LNCAP (cell line): ENCODE measurements at regions not wholly inside any gene's neighbourhood (a gene's known extent, or its start where the extent isn't known, plus 50 kb on each side); places are given as distances from the start of the nearest gene placed in this dataset.
A peak's percentile ranks its signal among the peaks of the same experiment; 100 is the strongest.

Source experiments
- CTCF ChIP-seq: fragments of 450-650 bp; IDR thresholded peaks from 2 replicates; pipeline ENCODE4 v1.5.1; 2017; ENCODE audit warnings: mild to moderate bottlenecking

- TF ChIP-seq CTCF, result no peak
Measured at GRCh38 chr12:60468546-60468945, 872.7 kb downstream of the SLC16A7 start.

DNA sequence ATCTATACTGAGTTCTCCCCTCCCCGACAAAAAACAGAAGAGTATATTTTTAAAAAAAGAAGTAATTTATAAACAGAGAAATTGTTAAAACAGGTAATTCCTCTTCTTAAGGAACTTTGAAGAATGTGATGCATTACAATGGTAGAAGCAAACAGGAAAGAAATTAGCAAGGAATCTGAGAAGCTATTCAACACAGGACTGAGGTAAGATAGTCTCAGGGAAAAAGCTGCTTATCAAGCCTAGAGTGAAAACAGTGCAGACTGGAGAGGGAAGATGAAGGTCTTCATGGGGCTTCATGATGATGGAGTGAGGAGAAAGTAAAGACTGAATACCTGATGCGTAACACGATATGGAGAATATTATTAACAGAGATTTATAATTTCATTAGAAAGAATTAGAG, 880.0 kb downstream of the SLC16A7 start:
- no peak for TF ChIP-seq CTCF

- no peak for TF ChIP-seq CTCF
Measured at GRCh38 chr12:60487284-60487683, 891.5 kb downstream of the SLC16A7 start.

DNA sequence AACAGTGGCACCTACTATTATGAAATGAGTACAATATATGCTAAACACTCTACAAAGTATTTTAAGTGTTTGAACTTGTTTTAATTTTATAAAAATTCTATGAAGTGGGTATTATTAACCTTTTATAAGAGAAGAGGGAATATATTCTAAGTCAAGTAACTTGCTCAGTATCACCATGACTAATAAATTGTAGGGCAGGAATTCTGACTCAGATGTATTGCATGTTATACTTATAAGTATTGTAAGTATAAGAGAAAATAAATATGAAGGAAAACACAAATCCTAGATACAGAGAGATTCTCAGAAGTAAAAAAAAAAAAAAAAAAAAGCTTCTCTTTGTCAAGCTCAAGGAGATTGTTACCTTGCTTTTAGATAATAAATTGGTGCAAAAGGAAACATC, 893.2 kb downstream of the SLC16A7 start:
- no peak for TF ChIP-seq CTCF

DNA sequence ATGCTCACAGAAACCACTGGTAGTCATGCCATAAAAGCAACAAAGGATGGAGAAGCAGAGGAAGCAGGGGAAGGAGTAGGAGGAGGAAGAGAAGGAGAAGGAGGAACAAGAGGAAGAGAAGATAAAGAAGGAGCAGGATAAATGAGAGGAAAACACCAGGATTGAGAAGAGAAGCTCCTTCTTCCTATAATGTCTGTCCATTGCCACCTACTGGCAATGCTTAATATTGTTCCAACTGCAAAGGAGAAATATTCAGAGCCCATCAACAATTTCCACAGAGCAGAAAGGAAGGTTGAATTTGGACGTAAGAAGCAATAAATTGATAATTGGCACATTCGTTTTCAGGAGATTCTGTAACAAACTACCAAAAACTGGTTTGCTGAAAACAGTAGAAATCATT, 898.4 kb downstream of the SLC16A7 start:
- peak; percentile 72 for TF ChIP-seq CTCF

DNA sequence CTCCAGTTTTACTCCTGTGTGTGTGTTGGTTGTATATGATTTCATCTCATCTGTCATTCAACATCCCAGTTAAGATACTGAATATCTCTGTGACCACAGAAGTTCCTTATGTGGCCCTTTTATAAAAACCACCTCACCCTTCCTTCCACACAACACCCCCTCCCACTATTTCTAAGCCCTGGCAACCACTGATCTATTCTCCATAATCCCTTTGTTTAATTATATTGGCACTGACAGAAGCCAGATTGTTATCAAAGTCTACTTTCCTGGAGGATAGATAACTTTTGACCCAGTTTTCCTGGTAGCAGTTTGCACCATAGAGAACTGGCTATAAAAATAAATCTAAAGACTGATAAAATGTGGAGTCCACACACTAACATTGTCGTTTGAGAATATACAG, 902.8 kb downstream of the SLC16A7 start:
- no peak for TF ChIP-seq CTCF

DNA sequence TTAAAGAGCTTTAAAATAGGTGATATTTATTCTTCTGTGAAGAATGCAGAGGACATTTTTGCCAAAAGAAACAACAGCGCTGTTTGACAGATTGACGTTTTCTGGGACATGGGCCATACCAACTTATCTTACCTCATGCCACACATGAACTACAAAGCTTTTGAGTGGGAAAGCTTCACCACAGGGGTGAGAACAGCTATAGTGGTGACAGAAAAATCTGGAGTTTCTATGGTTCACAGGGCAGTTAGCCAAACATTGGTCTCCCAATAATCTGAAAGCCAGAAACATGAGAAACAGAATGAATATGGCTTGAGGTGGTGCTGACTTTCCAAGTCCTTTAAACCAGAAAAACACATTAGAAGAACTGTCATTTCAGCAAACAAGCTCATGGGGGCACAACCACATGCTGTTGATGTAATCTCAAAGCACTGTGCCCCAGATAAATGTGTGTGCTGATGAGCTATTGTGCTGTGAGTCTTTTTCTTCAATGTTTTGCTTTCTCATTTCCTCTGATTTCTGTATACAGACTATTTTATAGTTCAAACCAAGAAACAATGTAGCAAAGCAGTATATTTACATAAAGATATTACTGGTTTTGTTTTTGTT, 905.4 kb downstream of the SLC16A7 start:
- no peak for TF ChIP-seq CTCF
